Right atrium auricular region (tissue), 2 donors: ENCODE measurements at regions not wholly inside any gene's neighbourhood (a gene's known extent, or its start where the extent isn't known, plus 50 kb on each side); places are given as distances from the start of the nearest gene placed in this dataset.

Experiments
- DNase-seq: peaks from one replicate; pipeline ENCODE4 v3.0.0-alpha.2; 2019; ENCODE audit warnings: low spot score
- H3K27ac ChIP-seq, 2 donors: fragments of 200-600 bp; sonication (generic); 1 replicate in 1 of 2; 2 replicates in 1 of 2; pipeline ENCODE4 v1.5.1; 2016 to 2019
- H3K27me3 ChIP-seq, 2 donors: fragments of 200-600 bp; sonication (generic); one replicate each; pipeline versions ENCODE4 v1.5.1 to v1.6.0; 2017 to 2019
- H3K36me3 ChIP-seq: fragments of 200-600 bp; sonication (generic); one replicate; pipeline ENCODE4 v1.5.1; 2016
- H3K4me1 ChIP-seq, 2 donors: fragments of 200-600 bp; sonication (generic); one replicate each; pipeline versions ENCODE4 v1.5.1 to v1.6.0; 2017 to 2019
- H3K4me3 ChIP-seq, 2 donors: fragments of 200-600 bp; sonication (generic); 1 replicate in 1 of 2; 2 replicates in 1 of 2; pipeline ENCODE4 v1.5.1; 2017 to 2019; ENCODE audit warnings: mild to moderate bottlenecking in 1 of 2, moderate library complexity in 1 of 2
- H3K9me3 ChIP-seq, 2 donors: fragments of 200-600 bp; sonication (generic); one replicate each; pipeline ENCODE4 v1.5.1; 2019
- CTCF ChIP-seq, 2 donors: fragments of 200-600 bp; sonication (generic); IDR thresholded peaks; one replicate each; pipeline ENCODE4 v1.5.1; 2019; ENCODE audit warnings: antibody characterized with exemption in 2 of 2

GRCh38 chr10:56881218-56881617 lies 520.2 kb upstream of the ZWINT start:
- Histone ChIP-seq H3K4me1 (no peaks in the 10 kb centered on the region), H3K36me3 (no peaks in the 10 kb centered on the region), H3K9me3 (no peaks in the 10 kb centered on the region), H3K27me3 (no peaks in the 10 kb centered on the region), H3K4me3 (no peak overlapping the region), H3K27ac (no peak overlapping the region)
- no peak for DNase-seq
- TF ChIP-seq CTCF (IDR thresholded peaks at IDR 0.05) = no peak

- no peak overlapping the region for H3K4me3 ChIP-seq
- DNase-seq = no peak
- H3K27ac ChIP-seq = no peak overlapping the region
- no peaks in the 10 kb centered on the region for H3K36me3 ChIP-seq
- TF ChIP-seq CTCF (IDR thresholded peaks at IDR 0.05) = no peak
- H3K9me3 ChIP-seq = no peaks in the 10 kb centered on the region
- H3K27me3 ChIP-seq = no peaks in the 10 kb centered on the region
- H3K4me1 ChIP-seq = no peaks in the 10 kb centered on the region
Observed at GRCh38 chr10:56880606-56881005, 519.5 kb upstream of the ZWINT start.

- Histone ChIP-seq H3K27ac (no peak overlapping the region), H3K27me3 (no peaks in the 10 kb centered on the region), H3K36me3 (no peaks in the 10 kb centered on the region), H3K4me3 (no peak overlapping the region), H3K4me1 (no peaks in the 10 kb centered on the region), H3K9me3 (no peaks in the 10 kb centered on the region)
- TF ChIP-seq CTCF (IDR thresholded peaks at IDR 0.05) = no peak
- no peak for DNase-seq
Observed at GRCh38 chr10:56874950-56875349, 513.9 kb upstream of the ZWINT start.

GRCh38 chr10:56871160-56871668 lies 510.2 kb upstream of the ZWINT start:
- no peak for DNase-seq
- no peak overlapping the region for H3K4me3 ChIP-seq
- no peaks in the 10 kb centered on the region for H3K9me3 ChIP-seq
- no peak overlapping the region for H3K27ac ChIP-seq
- H3K27me3 ChIP-seq = no peaks in the 10 kb centered on the region
- no peak for TF ChIP-seq CTCF (IDR thresholded peaks at IDR 0.05)
- no peaks in the 10 kb centered on the region for H3K36me3 ChIP-seq
- H3K4me1 ChIP-seq = no peaks in the 10 kb centered on the region

GRCh38 chr10:56867236-56867635 lies 506.2 kb upstream of the ZWINT start:
- Histone ChIP-seq H3K27me3 (no peaks in the 10 kb centered on the region), H3K36me3 (no peaks in the 10 kb centered on the region), H3K4me3 (no peak overlapping the region), H3K4me1 (no peaks in the 10 kb centered on the region), H3K9me3 (no peaks in the 10 kb centered on the region), H3K27ac (no peak overlapping the region)
- DNase-seq = no peak
- TF ChIP-seq CTCF (IDR thresholded peaks at IDR 0.05) = no peak

- no peaks in the 10 kb centered on the region for H3K36me3 ChIP-seq
- no peaks in the 10 kb centered on the region for H3K27me3 ChIP-seq
- DNase-seq = no peak
- no peak for TF ChIP-seq CTCF (IDR thresholded peaks at IDR 0.05)
- H3K4me1 ChIP-seq = no peaks in the 10 kb centered on the region
- H3K27ac ChIP-seq = no peak overlapping the region
- H3K9me3 ChIP-seq = no peaks in the 10 kb centered on the region
- no peak overlapping the region for H3K4me3 ChIP-seq
Observed at GRCh38 chr10:56856569-56856968, 495.5 kb upstream of the ZWINT start.
